SK-N-SH (cell line): ENCODE measurements at regions not wholly inside any gene's neighbourhood (a gene's known extent, or its start where the extent isn't known, plus 50 kb on each side); places are given as distances from the start of the nearest gene placed in this dataset.

Experiments used
- CTCF ChIA-PET: fragments of 300-600, 350-600 bp; formaldehyde crosslinking; extraction: SDS; loops from one replicate; lab custom pipeline; 2021; lab: Yijun Ruan, JAX
- POLR2A ChIA-PET: fragments of 350-600 bp; sonication (Branson Sonifier 250); formaldehyde crosslinking; extraction: SDS; loops from one replicate; lab custom pipeline; 2020; ENCODE audit warnings: antibody characterized with exemption, inconsistent platforms; lab: Yijun Ruan, JAX
- DNase-seq: peaks from one replicate; pipeline ENCODE4 v3.0.0; 2012
- H2AFZ ChIP-seq: fragments of 200-600 bp; sonication (generic); 2 replicates; pipeline ENCODE4 v1.8.1; 2016; ENCODE audit warnings: antibody characterized with exemption, mild to moderate bottlenecking, low read depth
- H3F3A ChIP-seq: fragments of 200-600 bp; sonication (generic); replicated peaks from 2 replicates; pipeline ENCODE3; 2016; ENCODE audit warnings: antibody characterized with exemption, mild to moderate bottlenecking; ENCODE audit not compliant: insufficient read depth
- H3K27ac ChIP-seq, 2 experiments: fragments of 200-500 bp in 1 of 2; fragments of 200-600 bp in 1 of 2; sonication (Bioruptor generic) in 1 of 2; sonication (generic), shearing (Covaris generic) in 1 of 2; 2 replicates each; pipeline versions ENCODE4 v1.5.1 to v1.6.1; 2014 to 2016; ENCODE audit warnings: low read depth in 2 of 2, inconsistent platforms in 1 of 2, low read length in 1 of 2, mild to moderate bottlenecking in 1 of 2, mixed read lengths in 1 of 2
- H3K27me3 ChIP-seq: fragments of 200-600 bp; sonication (generic), shearing (Covaris generic); 2 replicates; pipeline ENCODE4 v1.6.1; 2016; ENCODE audit warnings: mixed run types; ENCODE audit not compliant: insufficient read depth
- H3K36me3 ChIP-seq, 2 experiments: fragments of 200-500 bp in 1 of 2; fragments of 200-600 bp in 1 of 2; sonication (Bioruptor generic) in 1 of 2; sonication (generic) in 1 of 2; replicated peaks in 1 of 2; 2 replicates each; pipeline versions ENCODE3 to v1.5.1; 2014 to 2016; ENCODE audit warnings: low read length in 1 of 2, mild to moderate bottlenecking in 1 of 2; ENCODE audit not compliant: insufficient read depth in 2 of 2, control insufficient read depth in 1 of 2
- H3K4me1 ChIP-seq, 2 experiments: fragments of 200-500 bp in 1 of 2; fragments of 200-600 bp in 1 of 2; sonication (Bioruptor generic) in 1 of 2; sonication (generic), shearing (Covaris generic) in 1 of 2; 2 replicates each; pipeline versions ENCODE4 v1.5.1 to v1.6.1; 2014 to 2016; ENCODE audit warnings: low read depth in 1 of 2, low read length in 1 of 2, mixed run types in 1 of 2; ENCODE audit not compliant: insufficient read depth in 2 of 2, control insufficient read depth in 1 of 2
- H3K4me2 ChIP-seq: fragments of 200-600 bp; sonication (generic), shearing (Covaris generic); 2 replicates; pipeline ENCODE4 v1.6.1; 2017; ENCODE audit warnings: mixed run types
- H3K4me3 ChIP-seq, 2 experiments: fragments of 200-500 bp in 1 of 2; fragments of 200-600 bp in 1 of 2; sonication (Bioruptor generic) in 1 of 2; sonication (generic), shearing (Covaris generic) in 1 of 2; 2 replicates each; pipeline versions ENCODE4 v1.5.1 to v1.8.1; 2014 to 2016; ENCODE audit warnings: low read depth in 2 of 2, inconsistent platforms in 1 of 2, low read length in 1 of 2, mild to moderate bottlenecking in 1 of 2, mixed read lengths in 1 of 2, moderate library complexity in 1 of 2
- H3K79me2 ChIP-seq: fragments of 200-600 bp; sonication (generic); 2 replicates; pipeline ENCODE4 v1.8.1; 2017; ENCODE audit warnings: mild to moderate bottlenecking; ENCODE audit not compliant: insufficient read depth
- H3K9ac ChIP-seq: fragments of 200-600 bp; sonication (generic); 2 replicates; pipeline ENCODE4 v1.6.1; 2017; ENCODE audit warnings: mixed run types
- H3K9me2 ChIP-seq: fragments of 200-600 bp; sonication (generic); 2 replicates; pipeline ENCODE4 v1.6.1; 2017; ENCODE audit warnings: mixed run types
- H3K9me3 ChIP-seq: fragments of 200-600 bp; sonication (generic); 2 replicates; pipeline ENCODE4 v1.6.1; 2017; ENCODE audit warnings: mixed run types, mild to moderate bottlenecking, moderate library complexity
- H4K20me1 ChIP-seq: fragments of 200-600 bp; sonication (generic); 2 replicates; pipeline ENCODE4 v1.6.1; 2017; ENCODE audit warnings: mild to moderate bottlenecking, mixed run types; ENCODE audit not compliant: insufficient read depth
- CHD2 ChIP-seq: fragments of 150-350 bp; IDR thresholded peaks from 2 replicates; pipeline ENCODE4 v1.6.1; 2018; ENCODE audit warnings: low read length; ENCODE audit not compliant: partially characterized antibody
- EZH2phosphoT487 ChIP-seq: fragments of 200-600 bp; sonication (generic); IDR thresholded peaks from 2 replicates; pipeline ENCODE4 v1.6.1; 2017; ENCODE audit warnings: low read depth, mixed run types, mild to moderate bottlenecking, antibody characterized with exemption, moderate library complexity, borderline replicate concordance
- FOXJ3 ChIP-seq: sonication (generic); formaldehyde crosslinking; IDR thresholded peaks from 2 replicates; pipeline ENCODE4 v1.5.1; 2020; ENCODE audit warnings: mild to moderate bottlenecking, missing genetic modification reagents
- FOXM1 ChIP-seq: IDR thresholded peaks from 2 replicates; pipeline ENCODE4 v1.4.0; 2012; ENCODE audit warnings: low read depth, mild to moderate bottlenecking
- GABPA ChIP-seq: IDR thresholded peaks from 2 replicates; pipeline ENCODE4 v1.4.0; 2012; ENCODE audit warnings: low read depth, mild to moderate bottlenecking
- MAX ChIP-seq: IDR thresholded peaks from 2 replicates; pipeline ENCODE4 v1.4.0; 2012; ENCODE audit warnings: low read depth
- MEF2A ChIP-seq: IDR thresholded peaks from 2 replicates; pipeline ENCODE4 v1.4.0; 2012; ENCODE audit warnings: low read depth, borderline replicate concordance
- MXI1 ChIP-seq: IDR thresholded peaks from 2 replicates; pipeline ENCODE4 v1.6.1; 2012; ENCODE audit warnings: mild to moderate bottlenecking, low read depth, low read length, improper control_type of control experiment
- NFIC ChIP-seq: IDR thresholded peaks from 2 replicates; pipeline ENCODE4 v1.4.0; 2012; ENCODE audit warnings: borderline replicate concordance
- NRF1 ChIP-seq: IDR thresholded peaks from 2 replicates; pipeline ENCODE4 v1.6.1; 2012; ENCODE audit warnings: low read depth, mild to moderate bottlenecking, low read length
- POLR2AphosphoS5 ChIP-seq: IDR thresholded peaks from 2 replicates; pipeline ENCODE4 v1.6.1; 2012; ENCODE audit warnings: low read depth, low read length
- REST ChIP-seq: IDR thresholded peaks from 2 replicates; pipeline ENCODE4 v1.6.1; 2012; ENCODE audit warnings: mild to moderate bottlenecking, low read depth, low read length, moderate library complexity
- RFX5 ChIP-seq: IDR thresholded peaks from 2 replicates; pipeline ENCODE4 v1.6.1; 2012; ENCODE audit warnings: mild to moderate bottlenecking, improper control_type of control experiment, low read length
- RXRA ChIP-seq: IDR thresholded peaks from 2 replicates; pipeline ENCODE4 v1.4.0; 2012; ENCODE audit warnings: low read depth, mild to moderate bottlenecking, borderline replicate concordance
- SIN3A ChIP-seq: IDR thresholded peaks from 2 replicates; pipeline ENCODE4 v1.6.1; 2012; ENCODE audit warnings: low read depth, mild to moderate bottlenecking, low read length, moderate library complexity, borderline replicate concordance
- TCF12 ChIP-seq: IDR thresholded peaks from 2 replicates; pipeline ENCODE4 v1.4.0; 2012
- USF1 ChIP-seq: IDR thresholded peaks from 2 replicates; pipeline ENCODE4 v1.4.0; 2012; ENCODE audit warnings: low read depth, borderline replicate concordance
- WGBS: methylation state at CpG from one replicate; pipeline ENCODE4 v1.1.6; 2017; ENCODE audit warnings: low lambda C conversion rate; 5-methylcytosine and 5-hydroxymethylcytosine counted together

- TF ChIP-seq CHD2 = no peak
- TF ChIP-seq MAX = no peak
- no peak for TF ChIP-seq MEF2A
- TF ChIP-seq NFIC = no peak
- TF ChIP-seq MXI1 = no peak
- no peak for TF ChIP-seq FOXM1
- no peak for TF ChIP-seq EZH2phosphoT487
- TF ChIP-seq RXRA = no peak
- no peak for TF ChIP-seq NRF1
- TF ChIP-seq USF1 = no peak
- no peak overlapping the region for H3K4me3 ChIP-seq
- no peaks in the 10 kb centered on the region for H3K79me2 ChIP-seq
- CTCF ChIA-PET = no interaction called here
- 39% methylated on average over 1 of the region's 1 CpG for WGBS
- H3K36me3 ChIP-seq = no peaks in the 10 kb centered on the region
- no peaks in the 10 kb centered on the region for H4K20me1 ChIP-seq
- POLR2A ChIA-PET = no interaction called here
- no peaks in the 10 kb centered on the region for H3K9me2 ChIP-seq
- no peak overlapping the region for H3K4me2 ChIP-seq
- H2AFZ ChIP-seq = no peak overlapping the region
- H3K4me1 ChIP-seq = peaks cover 0 to 7% of the 10 kb centered on the region in 2 experiments; a peak in 1 of 4 replicates
- no peaks in the 10 kb centered on the region for H3K27me3 ChIP-seq
- no peaks in the 10 kb centered on the region for H3F3A ChIP-seq
- DNase-seq = no peak
- H3K9me3 ChIP-seq = no peaks in the 10 kb centered on the region
- H3K27ac ChIP-seq = no peak overlapping the region
- no peak overlapping the region for H3K9ac ChIP-seq
These were observed 595.7 kb upstream of the CDH5 start for GRCh38 chr16:65770752-65771151.

GRCh38 chr16:65769776-65770438, 596.6 kb upstream of the CDH5 start:
- Histone ChIP-seq H3K9me3 (no peaks in the 10 kb centered on the region), H3K4me3 (no peak overlapping the region), H3K9me2 (no peaks in the 10 kb centered on the region), H3K9ac (no peak overlapping the region), H2AFZ (no peak overlapping the region), H3K36me3 (no peaks in the 10 kb centered on the region)
- no peak for DNase-seq
- POLR2A ChIA-PET = no interaction called here
- CTCF ChIA-PET = no interaction called here
- no peak for TF ChIP-seq REST
- no peak for TF ChIP-seq RFX5
- no peak for TF ChIP-seq GABPA
- no peak for TF ChIP-seq TCF12
- TF ChIP-seq MXI1 = no peak
- no peak for TF ChIP-seq FOXJ3 (CRISPR knock-in tag)
- no peak for TF ChIP-seq SIN3A
- no peak for TF ChIP-seq POLR2AphosphoS5
- TF ChIP-seq NRF1 = no peak
- TF ChIP-seq USF1 = no peak
- TF ChIP-seq, all 33 proteins: peak for 0
- peaks cover 0 to 7% of the 10 kb centered on the region in 2 experiments; a peak in 1 of 4 replicates for H3K4me1 ChIP-seq
- H3K27ac ChIP-seq = no peak overlapping the region
- no peaks in the 10 kb centered on the region for H4K20me1 ChIP-seq
- H3K27me3 ChIP-seq = no peaks in the 10 kb centered on the region
- H3F3A ChIP-seq = no peaks in the 10 kb centered on the region
- no peak overlapping the region for H3K4me2 ChIP-seq
- WGBS = 20% methylated on average over 1 of the region's 1 CpG
- no peaks in the 10 kb centered on the region for H3K79me2 ChIP-seq
